Inferior parietal cortex (tissue), 1 donor: ENCODE measurements at regions not wholly inside any gene's neighbourhood (a gene's known extent, or its start where the extent isn't known, plus 50 kb on each side); places are given as distances from the start of the nearest gene placed in this dataset.

Experiments
- DNase-seq: peaks from one replicate; pipeline ENCODE4 v3.0.0-alpha.2; 2016; ENCODE audit errors: extremely low spot score

GRCh38 chr18:78900938-78901909, 78.4 kb upstream of the SALL3 start:
- no peak for DNase-seq

DNA sequence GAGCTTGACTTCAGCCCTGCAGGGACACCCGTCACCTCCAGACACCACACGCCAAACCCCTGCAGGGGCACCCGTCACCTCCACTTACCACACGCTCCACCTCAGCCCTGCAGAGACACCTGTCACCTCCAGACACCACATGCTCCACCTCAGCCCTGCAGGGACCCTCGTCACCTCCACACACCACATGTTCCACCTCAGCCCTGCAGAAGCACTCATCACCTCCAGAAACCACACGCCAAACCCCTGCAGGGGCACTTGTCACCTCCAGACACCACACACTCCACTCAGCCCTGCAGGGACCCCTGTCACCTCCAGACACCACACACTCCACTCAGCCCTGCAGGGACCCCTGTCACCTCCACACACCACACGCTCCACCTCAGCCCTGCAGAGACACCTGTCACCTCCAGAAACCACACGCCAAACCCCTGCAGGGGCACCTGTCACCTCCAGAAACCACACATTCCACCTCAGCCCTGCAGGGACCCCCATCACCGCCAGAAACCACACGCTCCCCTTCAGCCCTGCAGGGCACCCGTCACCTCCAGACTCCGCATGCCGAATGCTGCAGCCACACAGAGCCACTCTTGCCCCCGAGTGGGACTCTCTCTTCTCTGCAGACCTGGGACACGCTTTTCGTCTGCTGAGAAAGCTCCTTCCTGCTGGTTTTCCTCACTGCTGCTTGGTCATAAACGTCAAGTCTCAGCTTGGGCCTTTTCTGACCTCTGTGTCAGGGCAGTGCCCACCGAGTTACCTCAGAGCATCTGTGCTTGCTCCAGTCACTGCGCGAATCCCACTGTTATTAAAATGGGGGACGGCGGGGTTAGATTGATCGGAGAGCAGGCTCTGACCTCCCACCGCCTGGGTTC, 77.5 kb upstream of the SALL3 start:
- no peak for DNase-seq

GRCh38 chr18:78902795-78903435, 76.7 kb upstream of the SALL3 start:
- DNase-seq: no peak

DNA sequence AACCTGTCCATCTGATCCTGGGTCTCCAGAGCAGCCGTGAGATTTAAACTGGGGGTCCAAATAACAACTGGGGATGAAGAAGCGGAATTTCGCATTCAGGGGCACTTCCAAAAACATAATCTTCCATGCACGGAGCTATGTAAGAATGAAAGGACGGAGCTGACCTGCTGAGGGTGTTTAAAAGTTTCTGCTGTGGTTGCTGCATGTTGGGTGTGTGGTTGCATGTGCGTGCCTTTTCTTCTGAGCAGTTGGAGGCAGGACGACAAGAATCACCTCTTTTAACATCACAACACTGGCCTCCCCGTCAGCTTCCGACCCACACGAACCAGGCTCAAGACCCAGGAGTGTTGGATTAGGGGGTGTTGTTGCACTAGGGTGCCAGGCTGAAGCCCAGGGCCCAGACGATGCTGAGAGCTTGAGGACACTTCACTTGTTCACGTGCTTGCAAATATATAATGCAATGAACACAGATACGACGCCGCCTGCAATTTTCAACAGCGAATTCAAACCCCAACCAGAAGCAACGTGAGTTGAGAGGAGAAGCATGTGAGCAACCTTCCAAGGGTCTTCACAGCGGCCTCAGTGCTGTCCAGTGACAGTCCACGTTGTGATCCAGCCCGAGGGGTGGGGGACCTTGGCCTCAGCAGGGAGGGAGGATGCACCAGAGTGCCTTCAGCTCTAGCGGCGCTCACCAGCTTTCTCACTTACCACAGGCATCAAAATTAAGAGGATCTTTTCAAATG, 76.0 kb upstream of the SALL3 start:
- no peak for DNase-seq

DNA sequence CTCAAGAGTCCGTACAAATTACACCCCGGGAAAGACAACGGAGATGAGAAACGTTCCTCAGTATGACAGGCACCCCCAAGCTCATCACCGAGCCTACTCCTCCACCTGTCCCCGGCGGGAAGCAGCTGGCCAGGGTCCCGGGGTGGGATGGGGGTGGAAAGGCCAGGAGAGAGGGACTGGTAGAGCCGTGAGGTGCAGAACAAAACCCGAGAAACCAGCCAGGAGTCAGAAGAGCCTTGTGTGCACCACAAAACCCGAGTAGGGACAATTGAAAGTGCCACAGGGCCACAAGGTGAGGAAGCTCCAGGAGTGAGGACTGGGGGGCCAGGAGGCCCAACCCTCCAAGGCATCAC, 75.5 kb upstream of the SALL3 start:
- no peak for DNase-seq

DNA sequence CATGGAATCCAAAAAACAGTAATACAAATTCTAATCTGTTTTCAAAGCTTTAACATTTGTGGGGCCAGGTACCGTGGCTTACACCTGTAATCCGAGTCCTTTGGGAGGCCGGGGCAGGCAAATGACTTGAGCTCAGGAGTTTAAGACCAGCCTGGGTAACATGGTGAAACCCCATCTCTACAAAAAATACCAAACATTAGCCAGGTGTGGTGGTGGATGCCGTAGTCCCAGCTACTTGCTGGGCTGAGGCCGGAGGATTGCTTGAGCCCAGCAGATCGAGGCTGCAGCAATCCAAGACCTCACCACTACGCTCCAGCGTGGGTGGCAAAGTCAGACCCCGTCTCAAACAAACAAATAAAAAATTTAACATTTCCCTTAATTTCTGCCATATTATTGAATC, 74.3 kb upstream of the SALL3 start:
- no peak for DNase-seq

DNA sequence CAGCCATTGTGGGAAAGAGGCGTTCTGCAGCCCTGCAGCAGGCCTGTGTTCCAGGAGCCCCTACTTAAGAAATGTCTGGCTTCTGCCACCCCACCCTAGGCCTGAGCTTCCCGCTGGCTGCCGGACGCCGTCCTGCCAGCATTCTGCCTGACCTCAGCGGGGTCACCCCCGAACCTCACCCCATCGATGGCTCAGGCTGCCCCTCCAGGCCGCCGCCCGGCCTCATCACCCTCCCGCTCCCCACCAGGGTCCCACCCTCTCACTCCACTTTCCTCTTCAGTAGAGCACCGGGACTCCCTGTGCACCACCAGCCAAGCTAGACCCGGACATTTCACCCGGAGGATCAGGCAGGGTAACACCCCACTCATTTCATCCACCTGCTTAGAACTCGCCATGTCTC, 73.6 kb upstream of the SALL3 start:
- no peak for DNase-seq

DNA sequence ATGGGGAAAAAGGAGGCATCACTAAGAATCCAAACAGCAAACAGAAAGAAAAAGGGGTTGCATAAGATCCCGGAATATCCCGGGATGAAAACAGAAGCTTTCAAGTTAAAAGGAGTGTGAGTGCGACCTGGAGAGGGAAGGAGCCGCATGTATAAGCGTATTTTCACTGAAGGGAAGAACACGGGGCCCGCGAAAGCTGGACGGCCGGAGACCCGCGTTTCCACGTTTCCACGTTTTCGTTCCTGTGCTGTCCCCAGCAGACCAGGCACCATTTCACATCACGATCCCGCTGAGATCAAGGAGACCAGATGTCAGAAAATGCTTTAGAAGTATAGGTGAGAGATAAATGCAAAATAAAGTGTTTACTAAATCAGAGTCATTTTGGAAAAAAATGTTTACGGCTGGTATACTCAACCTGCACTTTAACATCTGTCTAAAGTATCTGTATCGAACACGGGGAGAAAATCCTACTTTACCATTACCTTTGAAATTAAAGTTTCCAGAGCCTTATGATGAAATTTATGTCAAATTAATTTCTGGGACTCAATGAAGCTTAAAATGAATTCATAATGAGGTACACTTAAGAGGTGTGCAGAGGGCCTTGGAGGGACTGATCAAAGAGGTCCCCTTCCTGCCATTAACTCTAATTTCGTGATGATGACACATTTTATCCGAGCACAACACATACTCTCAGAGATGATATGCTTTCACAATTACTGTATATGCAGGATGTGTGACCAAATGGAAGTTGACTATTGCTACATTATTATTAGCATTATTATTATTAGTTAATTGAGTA, 71.0 kb upstream of the SALL3 start:
- DNase-seq: no peak

DNA sequence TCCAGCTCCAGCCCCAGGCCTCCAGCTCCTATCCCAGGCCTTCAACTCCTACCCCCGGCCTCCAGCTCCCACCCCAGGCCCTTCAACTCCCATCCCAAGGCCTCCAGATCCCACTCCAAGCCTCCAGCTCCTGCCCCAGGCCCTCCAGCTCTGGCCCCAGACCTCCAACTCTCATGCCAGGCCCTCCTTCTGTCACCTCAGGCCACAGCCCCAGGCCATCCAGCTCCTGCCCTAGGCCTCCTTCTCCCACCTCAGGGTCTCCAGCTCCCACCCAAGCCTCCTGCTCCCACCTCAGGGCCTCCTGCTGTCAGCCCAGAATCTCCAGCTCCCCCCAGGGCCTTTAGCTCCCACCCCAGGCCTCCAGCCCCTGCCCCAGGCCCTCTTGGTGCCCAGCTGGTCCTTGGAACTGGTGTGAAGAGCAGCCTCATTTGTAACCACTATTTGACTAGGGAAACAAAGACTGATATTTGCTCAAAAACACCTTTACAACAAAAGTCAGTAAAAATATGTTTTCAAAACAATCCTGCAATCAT, 67.8 kb upstream of the SALL3 start:
- no peak for DNase-seq

DNA sequence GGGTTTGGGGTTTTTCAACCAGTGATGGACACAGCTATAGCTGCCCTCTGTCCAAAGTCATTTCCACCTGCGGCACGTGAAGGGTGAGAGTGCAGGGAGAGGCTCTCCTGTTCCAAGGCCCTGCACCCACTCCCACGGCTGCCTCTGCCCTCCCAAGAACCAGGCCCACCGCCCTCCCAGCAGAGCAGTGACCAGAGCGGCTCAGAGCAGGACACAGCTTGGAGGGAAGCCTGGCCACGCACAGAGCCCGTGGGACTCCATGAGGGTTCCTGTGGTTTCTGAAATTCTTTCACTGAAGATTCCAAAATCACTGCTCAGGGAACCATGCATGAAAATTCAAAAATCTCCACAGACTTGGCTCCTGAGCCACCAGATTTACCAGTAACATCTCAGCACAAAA, 67.3 kb upstream of the SALL3 start:
- no peak for DNase-seq

DNA sequence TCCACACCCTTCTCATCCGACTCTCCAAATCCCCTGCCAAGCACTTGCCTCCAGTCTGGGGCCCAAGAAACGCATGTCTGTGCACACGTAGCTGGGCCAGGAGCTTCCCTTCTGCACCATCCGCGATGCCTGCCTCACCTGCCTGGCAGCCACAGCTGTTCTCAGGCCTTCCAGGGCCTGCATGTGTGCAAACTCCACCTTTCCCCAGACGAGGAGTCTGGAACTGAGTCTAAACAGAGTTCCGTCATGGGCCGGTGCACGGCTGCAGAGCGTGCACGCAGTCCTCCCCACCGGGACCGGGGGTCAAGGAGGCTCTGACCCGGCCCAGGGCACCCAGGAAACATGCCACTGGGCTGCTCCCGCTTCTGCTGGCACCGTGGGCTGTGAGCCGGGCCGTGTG, 66.8 kb upstream of the SALL3 start:
- no peak for DNase-seq

DNA sequence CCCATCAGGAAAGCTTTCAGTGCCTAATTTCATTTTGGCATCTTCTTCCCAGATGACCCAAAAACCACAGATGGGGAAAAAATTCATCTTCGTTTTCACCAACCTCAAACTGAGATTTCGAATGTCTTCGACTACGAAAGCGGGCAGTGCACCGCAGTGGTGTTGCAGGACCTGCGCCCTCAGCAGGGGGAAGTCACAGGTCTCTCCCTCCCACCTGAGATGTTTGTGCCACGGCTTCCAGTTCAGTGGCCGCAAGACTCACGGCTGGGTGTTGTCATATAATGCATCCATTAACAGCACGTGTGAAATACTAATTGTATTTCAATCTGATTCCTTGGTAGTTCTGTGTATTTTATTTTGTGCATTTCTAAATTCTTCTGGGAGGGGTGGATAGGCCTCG, 66.2 kb upstream of the SALL3 start:
- no peak for DNase-seq

- DNase-seq: no peak
These were observed 65.8 kb upstream of the SALL3 start for GRCh38 chr18:78913830-78914231.

DNA sequence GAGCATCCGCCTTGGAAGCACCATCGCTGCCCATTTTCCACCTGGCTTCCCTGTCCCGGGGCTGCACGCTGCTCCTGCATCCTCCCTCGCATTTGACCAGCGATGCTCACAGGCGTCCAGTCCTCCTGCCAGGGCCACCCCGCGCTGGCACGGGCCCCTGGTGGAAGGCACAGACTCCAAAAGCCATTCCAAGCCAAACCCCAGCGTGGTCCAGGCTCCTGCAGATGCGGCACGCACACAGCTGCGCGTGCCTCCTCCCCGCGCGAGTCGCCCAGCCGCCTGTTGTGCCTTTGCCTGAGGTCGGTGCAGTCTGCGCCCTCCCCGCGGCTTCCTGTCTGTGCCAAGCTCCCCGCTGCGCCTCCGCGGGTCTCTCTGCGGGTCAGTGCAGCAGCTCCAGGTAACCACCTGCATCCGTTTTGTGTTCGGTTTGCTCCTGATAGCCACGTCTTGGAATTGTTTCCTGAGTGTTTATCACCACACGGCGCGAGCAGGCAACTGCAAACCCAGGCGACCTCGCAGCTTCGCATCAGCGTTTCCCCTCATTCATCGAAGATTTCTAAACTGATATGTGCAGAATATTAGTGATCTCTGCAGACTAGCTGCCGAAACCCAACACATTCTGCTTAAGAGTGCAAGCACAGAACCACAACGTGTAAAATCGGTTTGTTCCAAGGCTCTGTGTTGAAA, 65.2 kb upstream of the SALL3 start:
- DNase-seq: no peak

DNA sequence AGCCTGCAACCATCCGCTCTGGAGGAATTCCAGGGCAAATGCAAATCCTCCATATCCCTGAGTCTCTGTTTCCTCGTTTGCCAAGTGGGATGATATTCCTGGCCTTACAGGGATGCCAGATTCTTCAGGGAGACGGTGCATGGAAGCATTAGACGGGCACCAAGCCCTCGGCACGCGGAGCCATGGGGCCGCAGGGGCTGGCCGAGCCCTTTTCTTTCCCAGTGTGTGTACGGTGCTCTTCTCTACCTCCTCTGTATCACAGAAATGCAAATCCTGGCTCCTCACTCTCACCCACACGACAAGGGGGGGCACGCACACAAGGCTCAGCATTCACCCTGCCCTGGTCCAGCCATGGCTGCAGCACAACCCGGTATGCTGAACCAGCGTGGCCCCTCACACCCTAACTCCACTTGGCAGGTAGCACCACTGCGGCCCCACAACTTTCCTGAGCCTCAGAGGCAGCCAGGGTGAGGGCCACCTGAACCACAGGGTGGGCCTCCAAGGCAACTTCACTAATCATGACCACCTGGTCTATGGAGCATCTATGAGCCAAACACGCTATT, 64.1 kb upstream of the SALL3 start:
- DNase-seq: no peak

- no peak for DNase-seq
These were observed 60.9 kb upstream of the SALL3 start for GRCh38 chr18:78918707-78919106.

- no peak for DNase-seq
These were observed 59.7 kb upstream of the SALL3 start for GRCh38 chr18:78919956-78920355.

DNA sequence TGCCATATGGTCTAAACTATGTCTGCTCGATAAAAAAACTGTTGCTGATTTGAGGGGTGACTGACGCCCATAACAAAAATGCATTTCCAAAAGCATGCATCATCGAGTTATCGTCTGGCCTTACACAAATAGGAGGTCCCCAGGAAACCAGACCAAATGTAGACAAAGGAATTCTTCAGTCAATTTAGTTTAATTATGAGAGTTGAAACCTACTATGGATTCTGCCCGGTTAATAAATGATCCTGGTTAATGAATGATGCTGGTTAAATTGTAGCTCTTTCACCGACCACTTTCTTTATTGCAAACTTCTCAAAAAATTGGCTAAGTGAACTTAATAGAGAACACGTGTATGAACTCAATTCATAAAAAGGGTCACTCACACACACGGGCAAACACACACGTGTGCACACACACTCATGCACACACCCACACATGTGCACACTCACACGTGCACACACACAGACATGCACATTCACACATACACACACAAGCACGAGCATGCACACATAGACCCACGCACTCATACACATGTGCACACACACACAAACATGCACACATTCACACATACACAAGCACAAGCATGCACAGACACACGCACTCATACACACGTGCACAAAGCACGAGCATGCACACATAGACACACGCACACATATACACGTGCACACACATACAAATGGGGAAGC, 59.0 kb upstream of the SALL3 start:
- no peak for DNase-seq

DNA sequence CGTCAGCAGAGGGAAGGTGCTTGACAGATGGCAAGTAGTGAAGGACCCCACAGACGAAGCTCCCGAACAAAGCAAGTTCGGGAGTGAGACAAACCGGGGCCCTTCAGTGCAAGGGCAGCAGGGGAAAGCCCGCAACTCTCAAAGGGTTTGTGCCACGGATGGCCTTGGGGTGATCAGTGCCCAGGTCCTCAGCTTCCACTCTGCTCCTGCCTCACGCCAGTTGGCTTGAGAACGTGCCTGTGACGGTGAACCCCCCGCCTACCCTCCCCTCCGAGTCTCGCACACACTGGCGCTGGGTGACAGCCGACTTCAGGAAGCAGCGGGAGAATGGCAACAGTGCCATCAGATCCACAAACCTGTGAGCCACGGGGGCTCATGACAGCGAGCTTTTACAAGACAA, 56.8 kb upstream of the SALL3 start:
- no peak for DNase-seq
